Fibroblast of pulmonary artery (primary cell): ENCODE measurements at regions not wholly inside any gene's neighbourhood (a gene's known extent, or its start where the extent isn't known, plus 50 kb on each side); places are given as distances from the start of the nearest gene placed in this dataset.

ENCODE experiments used
- DNase-seq: peaks from one replicate; pipeline ENCODE4 v3.0.0-alpha.2; 2010; ENCODE audit warnings: low read depth
- H3K4me3 ChIP-seq: replicated peaks from 2 replicates; pipeline ENCODE4 v1.5.1; 2011; ENCODE audit warnings: low read depth, mild to moderate bottlenecking, control low read depth, low read length, moderate library complexity
- CTCF ChIP-seq: IDR thresholded peaks from 2 replicates; pipeline ENCODE4 v1.5.1; 2011; ENCODE audit warnings: mild to moderate bottlenecking, control low read depth, low read length, inconsistent platforms; ENCODE audit errors: missing control alignments

- TF ChIP-seq CTCF = no peak
- no peak for DNase-seq
- no peak overlapping the region for H3K4me3 ChIP-seq
These were observed 134.2 kb upstream of the ZNF648 start for GRCh38 chr1:182195733-182196132.

- TF ChIP-seq CTCF = no peak
- no peak overlapping the region for H3K4me3 ChIP-seq
- DNase-seq = no peak
These were observed 132.5 kb upstream of the ZNF648 start for GRCh38 chr1:182193908-182194550.

- no peak overlapping the region for H3K4me3 ChIP-seq
- no peak for TF ChIP-seq CTCF
- no peak for DNase-seq
These were observed 131.5 kb upstream of the ZNF648 start for GRCh38 chr1:182192966-182193365.

GRCh38 chr1:182192215-182192614, 130.7 kb upstream of the ZNF648 start:
- TF ChIP-seq CTCF = no peak
- H3K4me3 ChIP-seq = no peak overlapping the region
- no peak for DNase-seq

- H3K4me3 ChIP-seq = no peak overlapping the region
- no peak for TF ChIP-seq CTCF
- no peak for DNase-seq
These were observed 130.0 kb upstream of the ZNF648 start for GRCh38 chr1:182191381-182192115.

- no peak overlapping the region for H3K4me3 ChIP-seq
- no peak for DNase-seq
- TF ChIP-seq CTCF = no peak
These were observed 128.1 kb upstream of the ZNF648 start for GRCh38 chr1:182189535-182190066.
